ENCODE measurements at regions not wholly inside any gene's neighbourhood (a gene's known extent, or its start where the extent isn't known, plus 50 kb on each side); places are given as distances from the start of the nearest gene placed in this dataset.

DNA sequence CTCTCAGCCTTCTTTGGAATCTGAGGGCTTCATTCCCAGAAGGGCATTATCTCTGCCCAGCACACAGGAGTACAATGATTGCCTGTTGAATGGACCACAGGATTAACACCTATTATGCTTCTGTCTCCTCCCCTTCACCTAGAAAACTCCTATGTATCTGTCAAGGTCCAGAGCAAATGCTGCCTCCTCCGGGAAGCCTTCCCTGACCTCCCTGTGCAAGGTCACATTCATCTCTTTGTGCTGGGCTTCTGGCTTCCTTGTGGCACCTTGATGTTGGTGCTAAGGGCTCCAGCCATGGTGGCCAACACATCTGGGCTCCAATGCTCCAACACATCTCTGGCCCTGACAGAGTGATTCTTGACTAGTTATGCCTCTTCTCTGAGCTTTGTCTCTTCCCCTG lies 49.9 kb upstream of the ATP2B2 start:
- no peak for DNase-seq (ENCODE audit: extremely low read depth, low read depth)
- H3K4me3 ChIP-seq (replicated peaks; ENCODE audit: low read depth, low read length) = no peak overlapping the region
- TF ChIP-seq, protein P1, sequence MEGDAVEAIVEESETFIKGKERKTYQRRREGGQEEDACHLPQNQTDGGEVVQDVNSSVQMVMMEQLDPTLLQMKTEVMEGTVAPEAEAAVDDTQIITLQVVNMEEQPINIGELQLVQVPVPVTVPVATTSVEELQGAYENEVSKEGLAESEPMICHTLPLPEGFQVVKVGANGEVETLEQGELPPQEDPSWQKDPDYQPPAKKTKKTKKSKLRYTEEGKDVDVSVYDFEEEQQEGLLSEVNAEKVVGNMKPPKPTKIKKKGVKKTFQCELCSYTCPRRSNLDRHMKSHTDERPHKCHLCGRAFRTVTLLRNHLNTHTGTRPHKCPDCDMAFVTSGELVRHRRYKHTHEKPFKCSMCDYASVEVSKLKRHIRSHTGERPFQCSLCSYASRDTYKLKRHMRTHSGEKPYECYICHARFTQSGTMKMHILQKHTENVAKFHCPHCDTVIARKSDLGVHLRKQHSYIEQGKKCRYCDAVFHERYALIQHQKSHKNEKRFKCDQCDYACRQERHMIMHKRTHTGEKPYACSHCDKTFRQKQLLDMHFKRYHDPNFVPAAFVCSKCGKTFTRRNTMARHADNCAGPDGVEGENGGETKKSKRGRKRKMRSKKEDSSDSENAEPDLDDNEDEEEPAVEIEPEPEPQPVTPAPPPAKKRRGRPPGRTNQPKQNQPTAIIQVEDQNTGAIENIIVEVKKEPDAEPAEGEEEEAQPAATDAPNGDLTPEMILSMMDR (IDR thresholded peaks at IDR 0.05; ENCODE audit: low read depth, low read length, missing control alignments) = no peak

DNA sequence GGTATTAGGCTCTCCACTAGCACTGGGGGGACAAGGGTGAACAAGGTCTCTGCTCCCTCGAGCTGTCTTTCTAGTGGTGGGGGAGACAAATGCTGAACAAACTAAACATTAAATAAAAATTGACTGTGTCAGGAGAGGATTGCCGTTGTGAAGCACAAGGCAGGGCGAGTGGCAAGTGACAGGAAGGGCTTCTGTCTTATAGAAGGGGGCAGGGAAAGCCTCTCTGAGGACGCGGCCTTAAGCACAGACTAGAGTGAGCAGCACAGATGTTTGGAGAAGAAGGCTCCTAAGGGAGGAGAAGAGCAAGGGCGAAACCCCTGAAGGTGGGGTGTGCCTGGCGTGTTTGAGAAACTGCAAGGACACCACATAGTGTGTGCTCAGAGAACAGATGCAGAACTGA lies 50.9 kb upstream of the ATP2B2 start:
- TF ChIP-seq, protein P1 (IDR thresholded peaks at IDR 0.05; ENCODE audit: low read depth, low read length, missing control alignments) = no peak
- no peak overlapping the region for H3K4me3 ChIP-seq (replicated peaks; ENCODE audit: low read depth, low read length)
- DNase-seq (ENCODE audit: extremely low read depth, low read depth) = no peak

DNA sequence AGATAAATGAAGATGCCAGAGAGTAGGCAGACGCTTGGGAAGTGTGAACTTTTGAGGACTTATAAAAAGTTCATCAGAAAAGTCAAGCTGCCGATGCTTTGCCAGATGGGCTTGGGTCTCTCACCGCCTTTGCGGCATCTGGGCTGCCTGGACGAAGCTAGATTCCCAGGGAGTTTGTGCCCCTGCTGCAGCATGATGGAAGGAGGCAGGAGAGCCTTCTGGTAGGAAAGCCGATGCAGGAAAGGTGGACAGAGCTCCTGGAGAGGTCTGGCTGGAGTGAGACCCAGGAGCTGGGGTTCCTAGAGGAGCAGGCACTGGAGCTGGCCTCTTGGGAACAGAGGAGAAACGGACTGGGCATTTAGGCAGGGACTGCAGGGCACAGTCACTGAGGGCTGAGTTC lies 51.9 kb upstream of the ATP2B2 start:
- H3K4me3 ChIP-seq (replicated peaks; ENCODE audit: low read depth, low read length) = no peak overlapping the region
- TF ChIP-seq, protein P1 (IDR thresholded peaks at IDR 0.05; ENCODE audit: low read depth, low read length, missing control alignments) = no peak
- no peak for DNase-seq (ENCODE audit: extremely low read depth, low read depth)

DNA sequence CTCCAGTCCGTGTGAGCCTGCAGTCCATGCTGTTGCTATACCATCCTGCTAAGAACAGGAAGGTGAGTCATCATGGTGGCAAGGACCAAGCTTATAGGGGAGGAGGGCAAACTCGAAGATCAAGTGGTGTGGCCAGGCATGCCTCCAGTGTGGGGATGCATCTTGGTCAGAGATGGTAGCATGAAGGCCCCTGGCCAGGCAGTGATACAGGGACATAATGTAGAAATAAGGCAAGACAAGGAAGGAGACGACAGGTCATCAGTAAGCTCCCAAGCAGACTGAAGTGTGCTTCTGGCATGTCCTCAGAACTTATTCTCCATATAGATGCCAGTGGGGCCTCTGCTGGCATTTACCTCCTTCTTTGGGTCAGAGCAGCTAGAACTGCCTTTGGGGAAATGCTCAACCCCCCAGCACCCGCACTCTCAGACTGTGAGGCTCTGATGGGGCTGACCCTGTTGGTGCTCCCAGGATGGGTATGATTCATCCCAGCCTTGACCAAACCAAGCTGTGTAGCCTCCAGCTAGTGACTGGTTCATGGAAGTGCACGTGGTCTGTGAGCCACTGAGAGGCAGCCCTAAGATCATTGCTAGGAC lies 52.5 kb upstream of the ATP2B2 start:
- DNase-seq (ENCODE audit: extremely low read depth, low read depth) = peak; percentile 15
- H3K4me3 ChIP-seq (replicated peaks; ENCODE audit: low read depth, low read length) = no peak overlapping the region
- TF ChIP-seq, protein P1 (IDR thresholded peaks at IDR 0.05; ENCODE audit: low read depth, low read length, missing control alignments) = no peak

DNA sequence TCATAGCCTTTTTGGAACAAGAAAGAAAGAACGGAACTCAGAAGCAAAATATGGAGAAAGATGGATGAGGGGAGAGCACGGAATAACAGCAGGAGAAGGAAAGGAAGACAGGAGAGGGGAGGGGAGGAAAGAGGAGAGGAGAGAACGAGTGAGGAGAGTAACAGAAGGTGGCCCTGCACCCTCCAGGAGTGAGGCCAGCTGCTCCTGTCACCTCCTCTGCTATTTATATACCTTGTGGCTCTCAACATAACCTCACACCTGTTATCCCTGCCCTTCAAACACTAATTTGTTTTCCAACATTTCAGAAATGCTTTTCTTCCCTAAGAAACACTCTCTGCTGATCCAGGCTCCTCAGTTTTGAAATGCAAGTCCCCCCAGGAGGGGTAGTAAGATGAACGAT lies 53.4 kb upstream of the ATP2B2 start:
- DNase-seq (ENCODE audit: extremely low read depth, low read depth) = no peak
- no peak overlapping the region for H3K4me3 ChIP-seq (replicated peaks; ENCODE audit: low read depth, low read length)
- TF ChIP-seq, protein P1 (IDR thresholded peaks at IDR 0.05; ENCODE audit: low read depth, low read length, missing control alignments) = no peak

DNA sequence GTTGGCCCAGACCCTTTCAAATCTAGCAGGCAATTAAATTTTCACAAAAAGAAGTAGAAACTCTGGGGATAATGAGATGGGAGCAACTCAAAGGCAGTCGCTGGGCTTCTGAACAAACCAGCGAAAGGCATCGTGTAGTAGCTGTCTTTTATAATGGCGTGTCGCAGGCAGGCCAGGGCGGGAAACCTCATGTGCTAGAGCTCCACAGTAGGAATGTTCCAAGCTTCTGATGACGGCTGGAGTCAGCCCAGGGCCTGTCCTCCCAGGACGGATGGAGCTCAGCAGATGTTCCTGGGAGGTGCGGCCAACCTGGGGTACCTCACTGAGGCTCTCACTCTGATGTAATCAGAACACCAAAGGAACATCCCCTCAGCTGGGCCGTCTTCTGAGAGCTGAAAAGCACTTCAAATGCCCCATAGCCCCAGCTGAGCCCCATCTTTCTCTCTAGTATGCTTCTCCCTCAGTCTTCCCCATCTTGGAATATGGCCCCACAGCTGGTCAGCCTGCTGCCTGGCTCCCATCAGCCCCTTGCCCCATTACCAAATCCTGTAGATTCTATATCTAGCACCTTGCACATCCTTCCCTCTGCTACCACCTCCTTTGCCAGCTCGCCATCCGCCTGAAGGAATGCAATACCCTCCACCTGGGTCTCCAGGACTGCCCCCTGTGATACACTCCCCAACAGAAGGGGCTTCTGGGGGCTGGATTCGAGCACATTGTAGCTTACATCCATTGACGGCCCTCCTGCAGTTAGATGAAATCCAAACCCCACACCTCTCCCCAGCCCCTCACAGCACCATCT lies 54.9 kb upstream of the ATP2B2 start:
- no peak for DNase-seq (ENCODE audit: extremely low read depth, low read depth)
- H3K4me3 ChIP-seq (replicated peaks; ENCODE audit: low read depth, low read length) = no peak overlapping the region
- TF ChIP-seq, protein P1 (IDR thresholded peaks at IDR 0.05; ENCODE audit: low read depth, low read length, missing control alignments) = no peak

Measured in HFF-Myc (cell line).